ENCODE measurements at regions not wholly inside any gene's neighbourhood (a gene's known extent, or its start where the extent isn't known, plus 50 kb on each side); places are given as distances from the start of the nearest gene placed in this dataset.

GRCh38 chr3:72178463-72179106, 393.6 kb upstream of the PROK2 start:
- H3K9me3 ChIP-seq (replicated peaks), result no peaks in the 10 kb centered on the region
- DNase-seq (ENCODE audit: low read depth in 1 of 2, low spot score in 2 of 2), result peak in 1 of 2 experiments; percentile 32
- H3K27ac ChIP-seq, result peak overlapping the region; percentile 12; the same call in 1 of the 2 replicates
- no peaks in the 10 kb centered on the region for H3K36me3 ChIP-seq
- no peak overlapping the region for H3K4me3 ChIP-seq
- no peaks in the 10 kb centered on the region for H3K27me3 ChIP-seq (replicated peaks)
- peaks cover 26% of the 10 kb centered on the region for H3K4me1 ChIP-seq (replicated peaks)

- peak; percentile 51 to 66 for DNase-seq (ENCODE audit: low read depth in 1 of 2, low spot score in 2 of 2)
- Histone ChIP-seq H3K36me3 (no peaks in the 10 kb centered on the region), H3K9me3 (replicated peaks) (no peaks in the 10 kb centered on the region), H3K27ac (peak overlapping the region; percentile 12), H3K4me3 (peak overlapping the region; percentile 12), H3K4me1 (replicated peaks) (peaks cover 26% of the 10 kb centered on the region), H3K27me3 (replicated peaks) (no peaks in the 10 kb centered on the region)
These were observed 392.4 kb upstream of the PROK2 start for GRCh38 chr3:72177075-72178050.

DNA sequence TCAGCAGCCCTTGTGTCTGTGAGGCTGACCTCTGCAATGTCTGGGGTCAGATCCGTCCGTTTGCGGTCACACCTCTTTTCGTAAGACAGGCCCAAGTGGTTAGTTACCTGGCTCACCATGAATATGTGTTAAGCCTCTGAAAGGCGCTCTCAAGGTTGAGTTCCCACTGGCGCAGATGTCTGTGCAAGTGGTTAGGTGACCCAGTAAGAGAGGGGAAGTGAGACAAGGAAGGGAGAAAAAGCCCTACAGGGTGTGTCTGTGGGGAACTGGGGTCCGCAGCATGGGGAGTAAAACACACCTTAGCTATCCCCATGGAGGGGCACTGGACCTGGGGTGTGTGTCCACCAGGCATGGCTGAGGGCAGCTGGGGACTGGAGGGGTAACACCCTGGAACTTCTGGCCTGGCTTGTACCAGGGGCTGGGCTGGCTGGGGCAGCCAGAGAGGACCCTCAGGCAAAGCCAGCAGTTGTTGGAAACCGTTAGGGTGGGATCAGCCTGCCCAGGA, 391.6 kb upstream of the PROK2 start:
- H3K9me3 ChIP-seq (replicated peaks), result no peaks in the 10 kb centered on the region
- H3K27ac ChIP-seq, result 0 out of 2 replicates have a peak overlapping the region, but pooled peaks have one; percentile 12
- no peak for DNase-seq (ENCODE audit: low read depth in 1 of 2, low spot score in 2 of 2)
- no peaks in the 10 kb centered on the region for H3K27me3 ChIP-seq (replicated peaks)
- peaks cover 26% of the 10 kb centered on the region for H3K4me1 ChIP-seq (replicated peaks)
- no peaks in the 10 kb centered on the region for H3K36me3 ChIP-seq
- no peak overlapping the region for H3K4me3 ChIP-seq

DNA sequence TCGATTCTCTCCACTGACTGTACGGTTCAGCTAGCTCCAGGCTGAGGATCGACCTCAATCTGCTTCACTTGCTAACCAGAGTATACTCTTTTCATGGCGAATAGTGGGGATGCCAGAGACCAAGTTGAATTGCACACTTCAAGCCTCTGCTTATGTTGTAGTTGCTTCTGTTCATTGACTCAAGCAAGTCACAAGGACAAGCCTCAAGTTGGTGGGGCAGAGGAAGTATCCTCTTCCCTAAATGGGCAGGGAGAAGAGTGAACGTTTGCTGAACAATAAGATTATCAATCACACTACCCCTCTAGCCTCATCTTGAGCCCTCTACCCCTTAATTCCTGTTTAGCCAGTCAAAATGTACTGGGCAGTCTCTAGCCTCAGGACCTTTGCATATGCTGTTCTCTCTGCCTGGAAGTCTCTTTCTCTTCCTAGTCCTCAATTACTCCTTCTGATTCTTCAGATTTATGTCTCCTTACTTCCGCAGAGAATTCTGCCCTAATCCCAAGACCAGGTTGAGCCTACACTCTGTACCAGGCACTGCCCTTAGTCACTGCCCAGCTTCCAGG, 390.4 kb upstream of the PROK2 start:
- no peaks in the 10 kb centered on the region for H3K27me3 ChIP-seq (replicated peaks)
- no peak overlapping the region for H3K4me3 ChIP-seq
- H3K36me3 ChIP-seq, result no peaks in the 10 kb centered on the region
- DNase-seq (ENCODE audit: low read depth in 1 of 2, low spot score in 2 of 2), result no peak
- H3K4me1 ChIP-seq (replicated peaks), result peaks cover 26% of the 10 kb centered on the region
- H3K9me3 ChIP-seq (replicated peaks), result no peaks in the 10 kb centered on the region
- H3K27ac ChIP-seq, result no peak overlapping the region

DNA sequence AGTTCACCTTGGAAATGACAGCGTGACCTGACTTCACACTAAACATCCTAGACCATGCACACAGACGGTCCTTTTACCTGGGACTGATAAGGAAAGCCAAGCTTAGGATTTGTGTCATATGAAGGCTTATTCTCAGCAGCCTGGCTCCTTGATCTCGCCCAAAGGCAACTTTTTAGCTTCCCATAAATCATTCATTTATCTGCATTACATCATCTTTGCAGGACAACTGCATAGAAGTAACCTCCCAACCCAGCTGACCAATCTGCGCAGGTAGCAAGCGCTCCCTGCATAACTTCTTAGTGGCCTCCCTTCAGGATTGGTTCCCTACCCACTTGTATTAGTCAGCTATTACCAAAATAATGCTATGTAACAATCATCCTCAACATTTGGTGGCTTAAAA, 389.9 kb upstream of the PROK2 start:
- H3K4me1 ChIP-seq (replicated peaks), result peaks cover 26% of the 10 kb centered on the region
- H3K27me3 ChIP-seq (replicated peaks), result no peaks in the 10 kb centered on the region
- H3K27ac ChIP-seq, result no peak overlapping the region
- no peak for DNase-seq (ENCODE audit: low read depth in 1 of 2, low spot score in 2 of 2)
- no peak overlapping the region for H3K4me3 ChIP-seq
- H3K36me3 ChIP-seq, result no peaks in the 10 kb centered on the region
- no peaks in the 10 kb centered on the region for H3K9me3 ChIP-seq (replicated peaks)

- Histone ChIP-seq H3K4me1 (replicated peaks) (peaks cover 25% of the 10 kb centered on the region), H3K4me3 (no peak overlapping the region), H3K27me3 (replicated peaks) (no peaks in the 10 kb centered on the region), H3K9me3 (replicated peaks) (no peaks in the 10 kb centered on the region), H3K36me3 (no peaks in the 10 kb centered on the region), H3K27ac (no peak overlapping the region)
- DNase-seq (ENCODE audit: low read depth in 1 of 2, low spot score in 2 of 2), result no peak
These were observed 389.1 kb upstream of the PROK2 start for GRCh38 chr3:72174040-72174439.

DNA sequence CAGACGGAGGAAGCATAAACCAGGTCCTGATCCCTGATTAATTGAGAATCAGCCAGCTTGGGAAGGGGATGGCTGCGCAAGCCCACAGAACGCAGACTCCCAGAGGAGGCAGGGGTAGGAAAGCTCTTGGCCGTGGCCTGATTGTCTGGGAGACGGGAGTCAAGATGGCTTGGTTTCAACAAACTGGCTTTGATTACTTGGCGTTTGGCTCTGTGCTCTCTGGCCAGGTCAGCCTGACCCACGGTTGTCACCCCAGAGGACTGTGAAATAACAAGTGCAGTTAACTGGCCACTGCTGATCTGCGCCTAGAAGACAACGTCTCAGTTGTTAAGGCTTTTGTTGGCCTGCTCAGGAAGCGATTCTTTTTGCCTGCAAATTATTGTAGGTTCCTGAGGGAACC, 387.0 kb upstream of the PROK2 start:
- Histone ChIP-seq H3K4me3 (no peak overlapping the region), H3K9me3 (replicated peaks) (no peaks in the 10 kb centered on the region), H3K27ac (no peak overlapping the region), H3K27me3 (replicated peaks) (no peaks in the 10 kb centered on the region), H3K36me3 (no peaks in the 10 kb centered on the region), H3K4me1 (replicated peaks) (peaks cover 4% of the 10 kb centered on the region)
- no peak for DNase-seq (ENCODE audit: low read depth in 1 of 2, low spot score in 2 of 2)

- no peak overlapping the region for H3K4me3 ChIP-seq
- no peaks in the 10 kb centered on the region for H3K36me3 ChIP-seq
- no peaks in the 10 kb centered on the region for H3K27me3 ChIP-seq (replicated peaks)
- no peaks in the 10 kb centered on the region for H3K9me3 ChIP-seq (replicated peaks)
- H3K27ac ChIP-seq, result no peak overlapping the region
- no peak for DNase-seq (ENCODE audit: low read depth in 1 of 2, low spot score in 2 of 2)
- no peaks in the 10 kb centered on the region for H3K4me1 ChIP-seq (replicated peaks)
These were observed 386.5 kb upstream of the PROK2 start for GRCh38 chr3:72171463-72171881.

DNA sequence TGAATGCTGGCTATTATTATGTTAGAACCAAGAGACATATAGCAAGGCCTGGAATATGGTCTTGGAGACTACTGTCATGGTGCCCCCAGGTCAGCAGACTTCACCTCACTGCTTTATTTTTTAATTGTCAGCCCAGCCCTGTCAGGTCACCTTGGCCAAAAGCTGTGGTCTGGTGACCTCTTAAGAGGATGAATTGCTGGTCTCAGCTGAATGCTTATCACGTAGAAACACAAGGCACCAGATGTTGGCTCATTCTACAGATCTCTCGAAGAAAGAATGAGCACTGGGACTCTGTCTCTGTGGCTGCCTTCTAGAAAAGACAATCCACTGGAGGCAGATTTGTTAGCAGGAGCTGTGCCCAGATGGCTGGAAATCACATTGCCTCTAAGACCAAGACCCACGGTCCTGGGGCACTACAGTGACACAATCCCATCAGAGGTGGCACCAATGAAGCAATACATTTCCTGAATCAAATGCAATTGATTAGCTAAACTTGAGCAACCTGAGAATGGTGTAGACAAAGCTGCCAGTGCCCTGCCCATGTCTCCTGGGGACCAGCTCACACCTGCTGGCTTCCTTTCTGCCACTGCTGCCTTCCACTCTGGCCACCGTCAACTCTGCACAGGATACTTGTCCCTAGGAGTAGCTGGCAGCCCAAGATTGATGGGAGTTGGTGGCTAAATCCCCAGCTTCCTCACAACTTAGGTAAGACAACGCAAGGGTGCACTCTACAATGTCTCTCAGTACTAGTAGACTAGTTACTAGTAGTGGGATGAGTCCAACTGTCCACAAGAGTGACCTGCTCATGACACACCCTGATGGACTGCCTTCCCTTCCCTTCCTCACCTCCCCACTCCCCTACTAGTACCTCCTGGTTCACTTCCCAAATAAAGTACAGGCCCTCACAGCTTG, 384.9 kb upstream of the PROK2 start:
- H3K4me1 ChIP-seq (replicated peaks), result no peaks in the 10 kb centered on the region
- H3K27me3 ChIP-seq (replicated peaks), result no peaks in the 10 kb centered on the region

GRCh38 chr3:72169120-72169519, 384.2 kb upstream of the PROK2 start:
- H3K4me3 ChIP-seq, result no peak overlapping the region
- H3K36me3 ChIP-seq, result no peaks in the 10 kb centered on the region
- no peak overlapping the region for H3K27ac ChIP-seq

More for the DNA sequence above, 384.9 kb upstream of the PROK2 start:
- no peak overlapping the region for H3K4me3 ChIP-seq
- no peaks in the 10 kb centered on the region for H3K36me3 ChIP-seq
- DNase-seq (ENCODE audit: low read depth in 1 of 2, low spot score in 2 of 2), result no peak
- no peak overlapping the region for H3K27ac ChIP-seq
- H3K9me3 ChIP-seq (replicated peaks), result no peaks in the 10 kb centered on the region

DNA sequence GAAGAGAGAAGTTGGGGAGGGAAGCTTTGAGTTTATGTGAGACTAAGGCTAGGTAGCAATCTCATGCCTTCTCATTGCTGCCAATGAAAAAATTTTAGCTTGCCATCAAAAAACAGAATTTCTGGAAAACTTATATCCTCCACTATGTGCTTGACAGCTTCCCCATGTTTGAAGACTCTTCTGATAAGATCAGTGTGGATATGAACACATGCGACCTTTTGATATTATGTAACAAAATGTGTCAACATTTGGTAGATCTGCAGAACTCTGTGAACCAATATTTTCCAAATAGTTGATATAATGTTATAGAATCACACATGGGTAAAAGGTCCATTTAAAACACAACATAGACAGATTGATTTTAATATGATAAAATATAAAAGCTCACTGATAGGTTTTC, 380.9 kb upstream of the PROK2 start:
- no peaks in the 10 kb centered on the region for H3K4me1 ChIP-seq (replicated peaks)
- no peak overlapping the region for H3K4me3 ChIP-seq
- no peaks in the 10 kb centered on the region for H3K36me3 ChIP-seq
- DNase-seq (ENCODE audit: low read depth in 1 of 2, low spot score in 2 of 2), result no peak
- H3K9me3 ChIP-seq (replicated peaks), result no peaks in the 10 kb centered on the region
- H3K27ac ChIP-seq, result no peak overlapping the region
- H3K27me3 ChIP-seq (replicated peaks), result no peaks in the 10 kb centered on the region

More at GRCh38 chr3:72169120-72169519, 384.2 kb upstream of the PROK2 start:
- H3K27me3 ChIP-seq (replicated peaks), result no peaks in the 10 kb centered on the region
- DNase-seq (ENCODE audit: low read depth in 1 of 2, low spot score in 2 of 2), result no peak
- no peaks in the 10 kb centered on the region for H3K4me1 ChIP-seq (replicated peaks)
- no peaks in the 10 kb centered on the region for H3K9me3 ChIP-seq (replicated peaks)

DNA sequence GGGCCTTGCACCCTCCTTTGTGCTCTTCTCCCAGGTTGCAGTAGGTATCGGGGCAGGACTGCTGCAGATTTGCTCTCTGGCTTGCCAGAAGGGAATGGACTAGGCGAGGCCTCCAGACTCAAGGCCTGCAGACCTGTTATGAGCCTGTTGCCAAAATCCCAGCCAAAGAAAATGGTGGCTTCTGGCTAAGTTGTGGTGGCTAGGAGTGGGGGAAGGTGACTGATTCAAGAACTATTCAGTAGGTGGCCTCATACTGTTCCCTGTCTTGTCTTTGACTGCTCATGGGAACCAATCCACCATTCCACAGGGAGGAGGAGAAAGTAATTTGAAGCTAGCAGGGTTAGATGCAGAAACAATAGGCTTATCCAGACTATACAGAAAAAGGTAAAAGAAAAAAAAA, 380.4 kb upstream of the PROK2 start:
- Histone ChIP-seq H3K4me3 (no peak overlapping the region), H3K9me3 (replicated peaks) (no peaks in the 10 kb centered on the region), H3K36me3 (no peaks in the 10 kb centered on the region), H3K4me1 (replicated peaks) (no peaks in the 10 kb centered on the region), H3K27ac (no peak overlapping the region), H3K27me3 (replicated peaks) (no peaks in the 10 kb centered on the region)
- no peak for DNase-seq (ENCODE audit: low read depth in 1 of 2, low spot score in 2 of 2)

GRCh38 chr3:72164635-72164978, 379.7 kb upstream of the PROK2 start:
- Histone ChIP-seq H3K9me3 (replicated peaks) (no peaks in the 10 kb centered on the region), H3K27me3 (replicated peaks) (no peaks in the 10 kb centered on the region), H3K4me3 (no peak overlapping the region), H3K27ac (no peak overlapping the region), H3K36me3 (no peaks in the 10 kb centered on the region), H3K4me1 (replicated peaks) (no peaks in the 10 kb centered on the region)
- no peak for DNase-seq (ENCODE audit: low read depth in 1 of 2, low spot score in 2 of 2)

Data from SJSA1 (cell line).